DOHH2 (cell line): ENCODE measurements at regions not wholly inside any gene's neighbourhood (a gene's known extent, or its start where the extent isn't known, plus 50 kb on each side); places are given as distances from the start of the nearest gene placed in this dataset.

Source experiments
- H3F3A ChIP-seq: fragments of 200-600 bp; sonication (generic), shearing (Covaris generic); 2 replicates; pipeline ENCODE4 v1.6.0; 2016; ENCODE audit warnings: antibody characterized with exemption, mild to moderate bottlenecking; ENCODE audit not compliant: control insufficient read depth, insufficient read depth
- H3K27ac ChIP-seq: fragments of 200-600 bp; sonication (generic); 2 replicates; pipeline ENCODE4 v1.5.1; 2014; ENCODE audit warnings: low read depth, mild to moderate bottlenecking, low read length, moderate library complexity
- H3K27me3 ChIP-seq: fragments of 200-600 bp; sonication (generic); 2 replicates; pipeline ENCODE4 v1.6.1; 2014; ENCODE audit warnings: mild to moderate bottlenecking, low read length, mixed read lengths; ENCODE audit not compliant: control insufficient read depth
- H3K36me3 ChIP-seq: fragments of 200-600 bp; sonication (generic); 2 replicates; pipeline ENCODE4 v1.6.1; 2014; ENCODE audit warnings: mild to moderate bottlenecking, low read length, moderate library complexity, mixed read lengths; ENCODE audit not compliant: control insufficient read depth
- H3K4me1 ChIP-seq: fragments of 200-600 bp; sonication (generic); 2 replicates; pipeline ENCODE4 v1.6.1; 2014; ENCODE audit warnings: mild to moderate bottlenecking, low read length, mixed read lengths; ENCODE audit not compliant: control insufficient read depth
- H3K4me2 ChIP-seq: fragments of 200-600 bp; sonication (generic); 2 replicates; pipeline ENCODE4 v1.6.0; 2014; ENCODE audit warnings: mild to moderate bottlenecking, low read length, moderate library complexity
- H3K4me3 ChIP-seq: fragments of 200-600 bp; sonication (generic); 2 replicates; pipeline ENCODE4 v1.5.1; 2014; ENCODE audit warnings: mild to moderate bottlenecking, low read length, mixed read lengths
- H3K79me2 ChIP-seq: fragments of 200-600 bp; sonication (generic); 2 replicates; pipeline ENCODE4 v1.6.1; 2014; ENCODE audit warnings: mild to moderate bottlenecking, low read length, mixed read lengths; ENCODE audit not compliant: control insufficient read depth
- H3K9me2 ChIP-seq: fragments of 200-600 bp; sonication (generic); replicated peaks from 2 replicates; pipeline ENCODE4 v1.6.1; 2014; ENCODE audit warnings: mild to moderate bottlenecking, low read length, mixed read lengths; ENCODE audit not compliant: control insufficient read depth
- H3K9me3 ChIP-seq: fragments of 200-600 bp; sonication (generic); 2 replicates; pipeline ENCODE4 v1.6.1; 2014; ENCODE audit warnings: antibody characterized with exemption, low read length, mixed read lengths; ENCODE audit not compliant: control insufficient read depth, insufficient read depth
- H4K20me1 ChIP-seq: fragments of 200-600 bp; sonication (generic); 2 replicates; pipeline ENCODE4 v1.6.0; 2014; ENCODE audit warnings: low read depth, mild to moderate bottlenecking, antibody characterized with exemption, low read length, moderate library complexity; ENCODE audit not compliant: control insufficient read depth, insufficient read depth
- EZH2phosphoT487 ChIP-seq: fragments of 200-600 bp; sonication (generic); IDR thresholded peaks from 2 replicates; pipeline ENCODE4 v1.6.1; 2017; ENCODE audit warnings: borderline replicate concordance, mild to moderate bottlenecking, antibody characterized with exemption, low read length, moderate library complexity, mixed read lengths
- TF ChIP-seq, protein P1 (sequence below): fragments of 200-600 bp; sonication (generic); IDR thresholded peaks from one replicate; pipeline ENCODE4 v1.5.1; 2014; ENCODE audit warnings: antibody characterized with exemption, mild to moderate bottlenecking, low read depth, low read length; ENCODE audit not compliant: poor library complexity, severe bottlenecking

DNA sequence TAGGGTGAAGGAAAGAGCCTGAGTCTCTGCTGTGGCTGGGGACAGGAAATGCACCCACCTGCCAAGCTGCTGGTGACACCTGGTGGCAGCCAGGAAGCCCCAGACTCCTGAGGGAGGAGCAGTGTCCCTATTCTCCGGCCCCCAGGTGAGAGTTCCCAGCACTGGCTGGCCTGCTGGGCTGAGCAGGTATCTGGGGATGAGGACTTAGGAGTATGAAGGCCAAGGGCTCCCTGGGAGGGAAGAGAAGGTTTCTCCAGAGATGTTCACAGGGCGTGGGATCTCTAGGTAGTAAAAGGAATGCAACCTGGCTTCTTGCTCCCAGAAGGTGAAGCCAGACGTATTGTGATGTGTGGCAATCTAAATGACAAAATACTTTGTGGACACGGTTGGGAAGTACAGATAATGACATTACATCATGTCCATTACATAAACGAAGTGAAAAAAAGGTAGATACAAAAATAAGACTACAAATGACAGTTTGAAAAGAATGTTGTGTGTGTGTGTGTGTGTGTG lies 75.8 kb upstream of the SLC1A4 start:
- peak overlapping the region; percentile 97 for H3K27ac ChIP-seq
- H3K9me2 ChIP-seq = no peaks in the 10 kb centered on the region
- no peak for TF ChIP-seq EZH2phosphoT487
- TF ChIP-seq, protein P1, sequence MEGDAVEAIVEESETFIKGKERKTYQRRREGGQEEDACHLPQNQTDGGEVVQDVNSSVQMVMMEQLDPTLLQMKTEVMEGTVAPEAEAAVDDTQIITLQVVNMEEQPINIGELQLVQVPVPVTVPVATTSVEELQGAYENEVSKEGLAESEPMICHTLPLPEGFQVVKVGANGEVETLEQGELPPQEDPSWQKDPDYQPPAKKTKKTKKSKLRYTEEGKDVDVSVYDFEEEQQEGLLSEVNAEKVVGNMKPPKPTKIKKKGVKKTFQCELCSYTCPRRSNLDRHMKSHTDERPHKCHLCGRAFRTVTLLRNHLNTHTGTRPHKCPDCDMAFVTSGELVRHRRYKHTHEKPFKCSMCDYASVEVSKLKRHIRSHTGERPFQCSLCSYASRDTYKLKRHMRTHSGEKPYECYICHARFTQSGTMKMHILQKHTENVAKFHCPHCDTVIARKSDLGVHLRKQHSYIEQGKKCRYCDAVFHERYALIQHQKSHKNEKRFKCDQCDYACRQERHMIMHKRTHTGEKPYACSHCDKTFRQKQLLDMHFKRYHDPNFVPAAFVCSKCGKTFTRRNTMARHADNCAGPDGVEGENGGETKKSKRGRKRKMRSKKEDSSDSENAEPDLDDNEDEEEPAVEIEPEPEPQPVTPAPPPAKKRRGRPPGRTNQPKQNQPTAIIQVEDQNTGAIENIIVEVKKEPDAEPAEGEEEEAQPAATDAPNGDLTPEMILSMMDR = peak; percentile 67
- H3K36me3 ChIP-seq = peaks cover 3% of the 10 kb centered on the region; the same call in 1 of the 2 replicates
- no peaks in the 10 kb centered on the region for H4K20me1 ChIP-seq
- peak overlapping the region; percentile 84 for H3K4me2 ChIP-seq
- H3K4me3 ChIP-seq = peak overlapping the region; percentile 61
- H3F3A ChIP-seq = peaks cover 31% of the 10 kb centered on the region
- no peaks in the 10 kb centered on the region for H3K27me3 ChIP-seq
- peaks cover 3% of the 10 kb centered on the region for H3K79me2 ChIP-seq
- H3K9me3 ChIP-seq = no peaks in the 10 kb centered on the region
- peaks cover 66% of the 10 kb centered on the region for H3K4me1 ChIP-seq

DNA sequence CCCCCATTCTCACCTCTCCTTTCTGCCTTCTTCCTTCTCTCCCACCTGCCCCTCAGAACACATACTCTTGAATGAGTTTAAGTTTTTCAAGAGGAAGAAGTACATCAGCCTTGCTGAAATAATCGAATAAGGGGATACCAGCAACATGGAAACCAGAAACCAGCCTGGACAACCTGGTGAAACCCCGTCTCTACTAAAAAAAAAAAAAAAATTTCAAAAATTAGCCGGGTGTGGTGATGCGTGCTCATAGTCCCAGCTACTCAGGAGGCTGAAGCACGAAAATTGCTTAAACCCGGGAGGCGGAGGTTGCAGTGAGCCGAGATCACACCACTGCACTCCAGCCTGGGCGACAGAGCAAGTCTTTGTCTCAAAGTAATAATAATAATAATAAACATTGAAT lies 75.0 kb upstream of the SLC1A4 start:
- Histone ChIP-seq H3K27ac (peak overlapping the region; percentile 97), H3F3A (peaks cover 31% of the 10 kb centered on the region)

DNA sequence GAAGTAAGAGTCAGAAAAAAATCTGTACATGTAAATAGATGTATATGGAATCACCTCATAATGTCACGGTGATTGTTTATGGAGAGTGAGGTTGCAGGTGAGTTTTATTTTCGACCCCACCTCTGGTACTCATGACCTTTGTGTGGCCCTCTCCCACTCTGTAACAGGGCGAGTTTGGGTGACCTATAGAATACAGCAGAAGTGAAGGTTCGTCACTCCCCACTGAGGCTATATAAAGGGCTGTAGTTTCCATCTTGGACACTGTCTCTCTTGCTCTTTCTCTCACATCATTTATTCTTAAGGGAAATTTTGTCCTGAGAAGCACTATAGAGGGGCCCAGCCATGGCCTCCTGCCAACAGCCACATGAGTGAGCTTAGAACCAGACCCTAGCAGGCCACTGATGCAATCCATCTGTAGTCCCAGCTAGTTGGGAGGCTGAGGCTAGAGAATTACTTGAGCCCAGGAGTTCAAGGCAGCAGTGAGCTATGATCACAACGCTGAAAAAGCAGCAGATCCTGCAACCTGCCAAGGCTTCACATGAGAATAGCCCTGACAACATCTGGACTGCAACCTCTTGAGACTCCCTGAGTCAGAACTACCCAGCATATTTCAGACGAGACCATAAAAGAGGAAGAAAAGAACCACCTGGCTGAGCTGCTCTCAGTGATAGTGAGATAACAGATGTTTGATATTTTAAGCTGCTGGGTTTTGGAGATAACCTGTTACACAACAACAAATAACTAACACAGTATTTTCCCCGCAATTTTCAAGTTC lies 74.3 kb upstream of the SLC1A4 start:
- H3K4me2 ChIP-seq = peak overlapping the region; percentile 84
- peak overlapping the region; percentile 97 for H3K27ac ChIP-seq
- TF ChIP-seq EZH2phosphoT487 = no peak
- TF ChIP-seq, protein P1 = no peak
- H3K4me3 ChIP-seq = peak overlapping the region; percentile 61
- H3F3A ChIP-seq = peaks cover 34% of the 10 kb centered on the region
- peaks cover 10% of the 10 kb centered on the region for H3K79me2 ChIP-seq
- no peaks in the 10 kb centered on the region for H3K9me3 ChIP-seq
- no peaks in the 10 kb centered on the region for H3K9me2 ChIP-seq
- no peaks in the 10 kb centered on the region for H4K20me1 ChIP-seq
- no peaks in the 10 kb centered on the region for H3K27me3 ChIP-seq
- peaks cover 10% of the 10 kb centered on the region; the same call in 1 of the 2 replicates for H3K36me3 ChIP-seq
- H3K4me1 ChIP-seq = peaks cover 78% of the 10 kb centered on the region

More for the DNA sequence above, 75.0 kb upstream of the SLC1A4 start:
- Histone ChIP-seq H3K9me2 (no peaks in the 10 kb centered on the region), H3K79me2 (peaks cover 10% of the 10 kb centered on the region), H3K4me3 (peak overlapping the region; percentile 61), H3K4me1 (peaks cover 71% of the 10 kb centered on the region), H3K9me3 (no peaks in the 10 kb centered on the region), H3K27me3 (no peaks in the 10 kb centered on the region), H4K20me1 (no peaks in the 10 kb centered on the region), H3K36me3 (peaks cover 10% of the 10 kb centered on the region; the same call in 1 of the 2 replicates), H3K4me2 (peak overlapping the region; percentile 84)
- TF ChIP-seq EZH2phosphoT487 = no peak
- TF ChIP-seq, protein P1 = no peak
